ENCODE measurements at regions not wholly inside any gene's neighbourhood (a gene's known extent, or its start where the extent isn't known, plus 50 kb on each side); places are given as distances from the start of the nearest gene placed in this dataset.

- H3K27ac ChIP-seq (ENCODE audit: low read length in 2 of 2) = no peak overlapping the region
- TF ChIP-seq CTCF (IDR thresholded peaks at IDR 0.05) (no peak), EZH2 (IDR thresholded peaks at IDR 0.05; ENCODE audit: borderline replicate concordance, insufficient read depth, low read depth, low read length, poor library complexity, severe bottlenecking) (no peak)
- DNase-seq = no peak
- peaks cover 0 to 4% (median 0%) of the 10 kb centered on the region in 3 donors for H3K9me3 ChIP-seq (ENCODE audit: control extremely low read depth in 1 of 3, control insufficient read depth in 2 of 3, insufficient read depth in 1 of 3, low read length in 2 of 3)
- ATAC-seq (ENCODE audit: low read depth) = no peak
- H3K27me3 Mint-ChIP-seq = no peaks in the 10 kb centered on the region
- no peak overlapping the region for H3K9ac ChIP-seq (ENCODE audit: low read length)
- H3K79me2 ChIP-seq (ENCODE audit: control insufficient read depth, insufficient read depth, low read length) = no peaks in the 10 kb centered on the region
- H4K20me1 ChIP-seq (ENCODE audit: control insufficient read depth, insufficient read depth, low read length, poor library complexity, severe bottlenecking) = no peaks in the 10 kb centered on the region
- H3K4me2 ChIP-seq (replicated peaks; ENCODE audit: low read depth, low read length, poor library complexity, severe bottlenecking) = no peak overlapping the region
- 64% methylated on average over 1 of the region's 2 CpGs for WGBS (ENCODE audit: insufficient coverage)
- H3K27me3 ChIP-seq (replicated peaks in 1 of 4; ENCODE audit: control extremely low read depth in 1 of 4, control insufficient read depth in 3 of 4, insufficient read depth in 4 of 4, low read length in 3 of 4) = no peaks in the 10 kb centered on the region
- no peak overlapping the region for H3K4me3 Mint-ChIP-seq
- H3K4me1 Mint-ChIP-seq = no peaks in the 10 kb centered on the region
- no peak overlapping the region for H2AFZ ChIP-seq (ENCODE audit: insufficient read depth, low read depth, low read length, poor library complexity, severe bottlenecking)
- intact Hi-C loops (cut with micrococcal nuclease) = no loop called here
- ChIA-PET CTCF (no interaction called here), POLR2A (no interaction called here)
- no peak overlapping the region for H3K27ac Mint-ChIP-seq
- H3K9me3 Mint-ChIP-seq (ENCODE audit: insufficient read depth) = no peaks in the 10 kb centered on the region
- H3K4me3 ChIP-seq (ENCODE audit: control extremely low read depth in 1 of 5, extremely low read depth in 1 of 5, insufficient read depth in 1 of 5, low read depth in 2 of 5, low read length in 4 of 5) = no peak overlapping the region
- no peaks in the 10 kb centered on the region for H3K36me3 ChIP-seq (replicated peaks in 1 of 2; ENCODE audit: control extremely low read depth in 1 of 2, control insufficient read depth in 1 of 2, extremely low read depth in 1 of 2, insufficient read depth in 2 of 2, low read length in 1 of 2)
- no peaks in the 10 kb centered on the region for H3K4me1 ChIP-seq (ENCODE audit: control insufficient read depth in 2 of 2, insufficient read depth in 2 of 2, low read length in 2 of 2)
Observed at GRCh38 chr5:7320701-7321301, 75.1 kb upstream of the ADCY2 start.

GRCh38 chr5:7321724-7322123, 74.2 kb upstream of the ADCY2 start:
- ATAC-seq (ENCODE audit: low read depth) (no peak), DNase-seq (no peak)
- WGBS (ENCODE audit: insufficient coverage) = 88% methylated on average over 1 of the region's 2 CpGs
- intact Hi-C loops (cut with micrococcal nuclease) = no loop called here
- H3K9ac ChIP-seq (ENCODE audit: low read length) = no peak overlapping the region
- H2AFZ ChIP-seq (ENCODE audit: insufficient read depth, low read depth, low read length, poor library complexity, severe bottlenecking) = no peak overlapping the region
- CTCF ChIA-PET = no interaction called here
- no peak overlapping the region for H3K4me3 ChIP-seq (ENCODE audit: control extremely low read depth in 1 of 5, extremely low read depth in 1 of 5, insufficient read depth in 1 of 5, low read depth in 2 of 5, low read length in 4 of 5)
- H3K9me3 ChIP-seq (ENCODE audit: control extremely low read depth in 1 of 3, control insufficient read depth in 2 of 3, insufficient read depth in 1 of 3, low read length in 2 of 3) = peaks cover 0 to 4% (median 0%) of the 10 kb centered on the region in 3 donors
- no peaks in the 10 kb centered on the region for H3K9me3 Mint-ChIP-seq (ENCODE audit: insufficient read depth)
- no peak overlapping the region for H3K27ac ChIP-seq (ENCODE audit: low read length in 2 of 2)
- no peak overlapping the region for H3K4me3 Mint-ChIP-seq
- H4K20me1 ChIP-seq (ENCODE audit: control insufficient read depth, insufficient read depth, low read length, poor library complexity, severe bottlenecking) = no peaks in the 10 kb centered on the region
- no peaks in the 10 kb centered on the region for H3K79me2 ChIP-seq (ENCODE audit: control insufficient read depth, insufficient read depth, low read length)
- H3K36me3 ChIP-seq (replicated peaks in 1 of 2; ENCODE audit: control extremely low read depth in 1 of 2, control insufficient read depth in 1 of 2, extremely low read depth in 1 of 2, insufficient read depth in 2 of 2, low read length in 1 of 2) = no peaks in the 10 kb centered on the region
- H3K4me1 ChIP-seq (ENCODE audit: control insufficient read depth in 2 of 2, insufficient read depth in 2 of 2, low read length in 2 of 2) = no peaks in the 10 kb centered on the region
- H3K27me3 Mint-ChIP-seq = no peaks in the 10 kb centered on the region
- no peaks in the 10 kb centered on the region for H3K4me1 Mint-ChIP-seq
- no peak overlapping the region for H3K4me2 ChIP-seq (replicated peaks; ENCODE audit: low read depth, low read length, poor library complexity, severe bottlenecking)
- POLR2A ChIA-PET = no interaction called here
- H3K27me3 ChIP-seq (replicated peaks in 1 of 4; ENCODE audit: control extremely low read depth in 1 of 4, control insufficient read depth in 3 of 4, insufficient read depth in 4 of 4, low read length in 3 of 4) = no peaks in the 10 kb centered on the region
- TF ChIP-seq EZH2 (IDR thresholded peaks at IDR 0.05; ENCODE audit: borderline replicate concordance, insufficient read depth, low read depth, low read length, poor library complexity, severe bottlenecking) = no peak
- no peak overlapping the region for H3K27ac Mint-ChIP-seq
